HEK293T (cell line): ENCODE measurements at regions not wholly inside any gene's neighbourhood (a gene's known extent, or its start where the extent isn't known, plus 50 kb on each side); places are given as distances from the start of the nearest gene placed in this dataset.

ENCODE experiments used
- CTCF ChIA-PET: fragments of 350-600 bp; formaldehyde crosslinking; extraction: SDS; loops from one replicate; lab custom pipeline; 2021; ENCODE audit warnings: antibody characterized with exemption, inconsistent platforms; lab: Yijun Ruan, JAX
- POLR2A ChIA-PET: fragments of 350-600 bp; formaldehyde crosslinking; extraction: SDS; loops from one replicate; lab custom pipeline; 2020; ENCODE audit warnings: antibody characterized with exemption, inconsistent platforms; lab: Yijun Ruan, JAX
- DNase-seq: peaks from one replicate; pipeline ENCODE4 v3.0.0; 2012; ENCODE audit warnings: mixed read lengths; ENCODE audit errors: extremely low spot score
- ARNT ChIP-seq: fragments of 450-650 bp; IDR thresholded peaks from 2 replicates; pipeline ENCODE4 v1.6.1; 2017; ENCODE audit warnings: mild to moderate bottlenecking
- BHLHE40 ChIP-seq: fragments of 450-650 bp; IDR thresholded peaks from 2 replicates; pipeline ENCODE4 v1.6.1; 2016; ENCODE audit warnings: mild to moderate bottlenecking, moderate library complexity, borderline replicate concordance
- CTBP1 ChIP-seq: fragments of 450-650 bp; IDR thresholded peaks from 2 replicates; pipeline ENCODE4 v1.6.1; 2016; ENCODE audit warnings: borderline replicate concordance
- ELF4 ChIP-seq: fragments of 450-650 bp; IDR thresholded peaks from 2 replicates; pipeline ENCODE4 v1.6.1; 2017; ENCODE audit warnings: antibody characterized with exemption
- FOXA1 ChIP-seq: fragments of 450-650 bp; IDR thresholded peaks from 2 replicates; pipeline ENCODE4 v1.6.1; 2016; ENCODE audit warnings: mild to moderate bottlenecking
- FOXK2 ChIP-seq: fragments of 450-650 bp; IDR thresholded peaks from 2 replicates; pipeline ENCODE4 v1.6.1; 2016; ENCODE audit warnings: mild to moderate bottlenecking
- FOXM1 ChIP-seq: fragments of 450-650 bp; IDR thresholded peaks from 2 replicates; pipeline ENCODE4 v1.6.1; 2017; ENCODE audit warnings: mild to moderate bottlenecking, borderline replicate concordance
- HDGF ChIP-seq: fragments of 450-650 bp; IDR thresholded peaks from 2 replicates; pipeline ENCODE4 v1.6.1; 2017; ENCODE audit warnings: antibody characterized with exemption, borderline replicate concordance
- L3MBTL2 ChIP-seq: fragments of 450-650 bp; conservative IDR thresholded peaks from 2 replicates; pipeline ENCODE4 v1.6.1; 2016; ENCODE audit warnings: mild to moderate bottlenecking
- LEF1 ChIP-seq: fragments of 450-650 bp; IDR thresholded peaks from 2 replicates; pipeline ENCODE4 v1.6.1; 2017; ENCODE audit warnings: mild to moderate bottlenecking, borderline replicate concordance
- NFRKB ChIP-seq: fragments of 450-650 bp; IDR thresholded peaks from 2 replicates; pipeline ENCODE4 v1.6.1; 2016; ENCODE audit warnings: mild to moderate bottlenecking, moderate library complexity
- PKNOX1 ChIP-seq: fragments of 450-650 bp; IDR thresholded peaks from 2 replicates; pipeline ENCODE4 v1.6.1; 2016
- SP1 ChIP-seq: fragments of 450-650 bp; IDR thresholded peaks from 2 replicates; pipeline ENCODE4 v1.6.1; 2017
- SUZ12 ChIP-seq: fragments of 450-650 bp; IDR thresholded peaks from 2 replicates; pipeline ENCODE4 v1.6.1; 2016; ENCODE audit warnings: mild to moderate bottlenecking
- TARDBP ChIP-seq: fragments of 450-650 bp; IDR thresholded peaks from 2 replicates; pipeline ENCODE4 v1.6.1; 2016
- ZNF384 ChIP-seq: fragments of 450-650 bp; IDR thresholded peaks from 2 replicates; pipeline ENCODE4 v1.6.1; 2016

DNA sequence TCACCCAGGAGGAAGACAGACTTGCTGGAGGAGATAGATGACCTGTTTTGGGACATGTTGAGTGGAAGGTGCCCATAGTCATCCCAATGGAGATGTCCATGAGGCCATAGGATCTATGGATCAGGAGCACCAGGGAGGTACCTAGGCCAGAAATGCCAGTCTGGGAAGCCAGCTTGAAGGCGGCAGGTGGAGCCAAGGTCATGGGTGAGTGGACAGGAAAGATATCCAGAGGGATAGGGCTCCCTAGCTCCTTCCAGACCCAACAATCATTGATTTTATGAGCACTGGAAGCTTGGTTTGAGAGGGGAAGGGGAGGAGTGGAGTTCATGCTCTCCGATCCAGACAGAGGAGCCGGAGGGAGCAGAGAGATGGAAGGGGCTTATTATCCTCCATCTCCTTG lies 252.6 kb downstream of the CDK5RAP2 start:
- CTCF ChIA-PET = no interaction called here
- no peak for DNase-seq
- TF ChIP-seq CTBP1 (no peak), ELF4 (no peak), NFRKB (no peak), FOXM1 (no peak), SUZ12 (no peak), SP1 (no peak)
- POLR2A ChIA-PET = no interaction called here

- TF ChIP-seq ELF4 = no peak
- no peak for TF ChIP-seq PKNOX1
- TF ChIP-seq SP1 = no peak
- TF ChIP-seq ARNT = no peak
- no peak for TF ChIP-seq FOXA1
- TF ChIP-seq FOXK2 = no peak
- no peak for TF ChIP-seq L3MBTL2
- TF ChIP-seq BHLHE40 = no peak
- no peak for TF ChIP-seq NFRKB
- no peak for TF ChIP-seq TARDBP
- no peak for TF ChIP-seq LEF1
- TF ChIP-seq SUZ12 = no peak
- TF ChIP-seq FOXM1 = no peak
- TF ChIP-seq CTBP1 = no peak
- no peak for TF ChIP-seq ZNF384
- no peak for DNase-seq
- POLR2A ChIA-PET = no interaction called here
- CTCF ChIA-PET = no interaction called here
Measured at GRCh38 chr9:120326049-120326693, 253.8 kb downstream of the CDK5RAP2 start.

- POLR2A ChIA-PET = no interaction called here
- CTCF ChIA-PET = no interaction called here
- no peak for TF ChIP-seq ELF4
- TF ChIP-seq ZNF384 = no peak
- no peak for TF ChIP-seq HDGF
- TF ChIP-seq SUZ12 = no peak
- no peak for TF ChIP-seq TARDBP
- TF ChIP-seq FOXK2 = no peak
- TF ChIP-seq CTBP1 = no peak
- DNase-seq = no peak
Measured at GRCh38 chr9:120324996-120325642, 254.8 kb downstream of the CDK5RAP2 start.

DNA sequence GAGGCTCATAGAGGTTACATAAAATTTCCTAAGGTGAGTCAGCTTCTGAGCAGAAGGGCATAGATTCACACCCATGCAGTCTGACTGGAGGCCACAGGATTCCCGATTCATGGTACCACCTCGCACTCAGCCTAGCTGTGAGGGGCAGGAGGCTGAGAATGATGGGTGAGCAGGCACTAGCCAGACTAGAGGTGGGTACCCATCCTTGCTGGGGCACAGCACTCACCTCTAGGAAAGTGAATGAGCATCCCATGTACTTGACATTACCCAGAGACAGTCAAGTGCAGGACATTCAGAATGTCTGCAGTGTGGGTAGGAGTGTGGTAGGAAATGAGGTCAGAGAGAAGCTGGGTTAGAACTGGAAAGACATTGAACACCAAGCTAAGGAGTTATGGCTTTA lies 255.5 kb downstream of the CDK5RAP2 start:
- no peak for DNase-seq
- TF ChIP-seq PKNOX1 = no peak
- no peak for TF ChIP-seq CTBP1
- no peak for TF ChIP-seq BHLHE40
- TF ChIP-seq NFRKB = no peak
- TF ChIP-seq LEF1 = no peak
- TF ChIP-seq ZNF384 = no peak
- no peak for TF ChIP-seq L3MBTL2
- no peak for TF ChIP-seq FOXM1
- no peak for TF ChIP-seq SP1
- no peak for TF ChIP-seq HDGF
- TF ChIP-seq TARDBP = no peak
- no peak for TF ChIP-seq ARNT
- no peak for TF ChIP-seq ELF4
- TF ChIP-seq SUZ12 = no peak
- TF ChIP-seq FOXK2 = no peak
- no peak for TF ChIP-seq FOXA1
- POLR2A ChIA-PET = no interaction called here
- CTCF ChIA-PET = no interaction called here

DNA sequence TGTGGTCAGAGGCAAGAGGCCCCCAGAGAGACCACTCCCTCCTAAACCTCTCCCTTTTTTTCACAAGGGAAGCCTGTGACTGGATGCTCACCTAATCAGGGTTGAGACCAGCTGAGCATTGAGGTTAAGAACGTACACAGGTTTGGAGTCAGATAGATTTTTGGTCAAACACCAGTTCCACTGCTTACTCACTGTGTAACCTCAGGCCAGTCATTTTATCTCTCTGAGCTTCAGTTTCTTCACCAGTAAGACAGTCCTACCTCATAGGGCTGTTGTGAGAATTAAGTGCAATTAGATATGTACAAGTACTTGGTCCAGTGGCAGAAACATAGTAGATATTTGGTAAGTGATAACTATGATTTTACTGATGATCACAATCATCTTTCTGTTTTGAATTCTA lies 256.8 kb downstream of the CDK5RAP2 start:
- no peak for DNase-seq
- ChIA-PET POLR2A (no interaction called here), CTCF (no interaction called here)
- TF ChIP-seq PKNOX1 (no peak), CTBP1 (no peak), ZNF384 (no peak), NFRKB (no peak), LEF1 (no peak)

DNA sequence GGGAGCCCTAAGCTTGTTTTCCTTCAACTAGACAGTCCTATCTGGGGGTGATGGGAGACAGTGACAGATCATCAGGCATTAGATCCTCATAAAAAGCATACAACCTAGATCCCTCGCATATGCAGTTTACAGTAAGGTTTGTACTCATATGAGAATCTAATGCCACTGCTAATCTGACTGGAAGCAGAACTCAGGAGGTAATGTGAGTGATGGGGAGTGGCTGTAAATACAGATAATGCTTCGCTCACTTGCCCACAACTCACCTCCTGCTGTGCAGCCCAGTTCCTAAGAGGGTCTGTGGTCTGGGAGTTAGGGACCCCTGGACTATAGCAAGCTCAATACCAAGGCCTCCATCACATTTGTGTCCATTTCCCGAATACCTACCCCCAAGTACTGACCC lies 260.5 kb downstream of the CDK5RAP2 start:
- ChIA-PET CTCF (no interaction called here), POLR2A (no interaction called here)
- TF ChIP-seq LEF1 (no peak), CTBP1 (no peak), SUZ12 (no peak)
- DNase-seq = no peak
